B cell (primary cell): ENCODE measurements at regions not wholly inside any gene's neighbourhood (a gene's known extent, or its start where the extent isn't known, plus 50 kb on each side); places are given as distances from the start of the nearest gene placed in this dataset.

Experiments used
- ATAC-seq: fragments of 200-7000 bp; cut with Tn5 transposase; one replicate; pipeline ENCODE4 v1.10.0; 2021; ENCODE audit warnings: low read depth, mild to moderate bottlenecking, moderate number of reproducible peaks, moderate library complexity
- CTCF ChIA-PET: fragments of 350-600 bp; sonication (Branson Sonifier 250); formaldehyde crosslinking; loops from one replicate; lab custom pipeline; 2021; ENCODE audit warnings: antibody characterized with exemption, inconsistent platforms; lab: Charles Lee
- POLR2A ChIA-PET: fragments of 350-600 bp; sonication (Branson Sonifier 250); formaldehyde crosslinking; loops from one replicate; lab custom pipeline; 2021; ENCODE audit warnings: antibody characterized with exemption; lab: Charles Lee
- DNase-seq: peaks from one replicate; pipeline ENCODE4 v3.0.0; 2013
- H2AFZ ChIP-seq: 2 replicates; pipeline ENCODE4 v1.6.1; 2012; ENCODE audit warnings: mild to moderate bottlenecking, low read depth, low read length; ENCODE audit not compliant: insufficient read depth, poor library complexity, severe bottlenecking
- H3K27ac ChIP-seq, 2 donors: 1 replicate in 1 of 2; 2 replicates in 1 of 2; pipeline ENCODE4 v1.5.1; 2012 to 2013; ENCODE audit warnings: low read length in 2 of 2, mild to moderate bottlenecking in 2 of 2, moderate library complexity in 1 of 2
- H3K27me3 ChIP-seq, 4 experiments: fragments of 200-600 bp in 1 of 4; sonication (generic) in 1 of 4; replicated peaks in 1 of 4; 1 replicate in 2 of 4; 2 replicates in 2 of 4; pipeline versions ENCODE4 v1.6.1 to v1.7.0; 2013 to 2016; ENCODE audit warnings: low read length in 3 of 4, mild to moderate bottlenecking in 2 of 4, mixed read lengths in 1 of 4, moderate library complexity in 1 of 4; ENCODE audit not compliant: insufficient read depth in 4 of 4, control insufficient read depth in 3 of 4; ENCODE audit errors: control extremely low read depth in 1 of 4
- H3K36me3 ChIP-seq, 2 experiments: replicated peaks in 1 of 2; 1 replicate in 1 of 2; 2 replicates in 1 of 2; pipeline versions ENCODE4 v1.6.1 to v1.7.1; 2013; ENCODE audit warnings: low read length in 1 of 2; ENCODE audit not compliant: insufficient read depth in 2 of 2, control insufficient read depth in 1 of 2; ENCODE audit errors: control extremely low read depth in 1 of 2, extremely low read depth in 1 of 2
- H3K4me1 ChIP-seq, 2 donors: fragments of 200-600 bp in 1 of 2; sonication (generic) in 1 of 2; 1 replicate in 1 of 2; 2 replicates in 1 of 2; pipeline versions ENCODE4 v1.5.1 to v1.6.1; 2013 to 2017; ENCODE audit warnings: low read length in 2 of 2; ENCODE audit not compliant: control insufficient read depth in 2 of 2, insufficient read depth in 2 of 2
- H3K4me2 ChIP-seq: replicated peaks from 2 replicates; pipeline ENCODE3; 2012; ENCODE audit warnings: mild to moderate bottlenecking, low read depth, low read length; ENCODE audit not compliant: poor library complexity, severe bottlenecking
- H3K4me3 ChIP-seq, 5 experiments: fragments of 200-600 bp in 1 of 5; sonication (generic) in 1 of 5; 1 replicate in 3 of 5; 2 replicates in 2 of 5; pipeline versions ENCODE4 v1.5.1 to v1.7.0; 2011 to 2016; ENCODE audit warnings: low read length in 4 of 5, mild to moderate bottlenecking in 4 of 5, low read depth in 2 of 5, control low read depth in 1 of 5, moderate library complexity in 1 of 5; ENCODE audit not compliant: insufficient read depth in 1 of 5; ENCODE audit errors: control extremely low read depth in 1 of 5, extremely low read depth in 1 of 5
- H3K79me2 ChIP-seq: fragments of 200-600 bp; sonication (generic); one replicate; pipeline ENCODE4 v1.6.0; 2016; ENCODE audit warnings: low read length; ENCODE audit not compliant: control insufficient read depth, insufficient read depth
- H3K9ac ChIP-seq: fragments of 200-600 bp; sonication (generic); 2 replicates; pipeline ENCODE4 v1.6.1; 2017; ENCODE audit warnings: mild to moderate bottlenecking, low read length, moderate library complexity
- H3K9me3 ChIP-seq, 3 donors: one replicate each; pipeline versions ENCODE4 v1.6.1 to v1.7.1; 2013; ENCODE audit warnings: low read length in 2 of 3; ENCODE audit not compliant: control insufficient read depth in 2 of 3, insufficient read depth in 1 of 3; ENCODE audit errors: control extremely low read depth in 1 of 3
- H4K20me1 ChIP-seq: 2 replicates; pipeline ENCODE4 v1.6.0; 2012; ENCODE audit warnings: mild to moderate bottlenecking, low read length; ENCODE audit not compliant: insufficient read depth, control insufficient read depth, poor library complexity, severe bottlenecking
- H3K27ac Mint-ChIP-seq: one replicate; pipeline ENCODE4 v1.8.0; 2021; ENCODE audit warnings: mixed read lengths
- H3K27me3 Mint-ChIP-seq: one replicate; pipeline ENCODE4 v1.8.0; 2021; ENCODE audit warnings: mixed read lengths
- H3K4me1 Mint-ChIP-seq: one replicate; pipeline ENCODE4 v1.8.0; 2021; ENCODE audit warnings: mixed read lengths
- H3K4me3 Mint-ChIP-seq: one replicate; pipeline ENCODE4 v1.8.0; 2021; ENCODE audit warnings: mixed read lengths
- H3K9me3 Mint-ChIP-seq: one replicate; pipeline ENCODE4 v1.8.0; 2022; ENCODE audit warnings: mixed read lengths; ENCODE audit not compliant: insufficient read depth
- EZH2 ChIP-seq: IDR thresholded peaks from 2 replicates; pipeline ENCODE4 v1.6.1; 2012; ENCODE audit warnings: borderline replicate concordance, low read depth, mild to moderate bottlenecking, moderate library complexity, low read length; ENCODE audit not compliant: insufficient read depth, poor library complexity, severe bottlenecking
- WGBS: methylation state at CpG from one replicate; pipeline ENCODE4 v1.1.5; 2013; ENCODE audit warnings: missing lambda C conversion rate; ENCODE audit not compliant: insufficient coverage; 5-methylcytosine and 5-hydroxymethylcytosine counted together
- intact Hi-C: fragments of 100-400 bp; cut with micrococcal nuclease; formaldehyde crosslinking; loops from one replicate; pipeline ENCODE4 v1.10.0; 2022
- TF ChIP-seq, protein P1 (sequence below): fragments of 200-600 bp; IDR thresholded peaks from one replicate; pipeline ENCODE4 v1.8.0; 2022; ENCODE audit warnings: antibody characterized with exemption, mild to moderate bottlenecking

DNA sequence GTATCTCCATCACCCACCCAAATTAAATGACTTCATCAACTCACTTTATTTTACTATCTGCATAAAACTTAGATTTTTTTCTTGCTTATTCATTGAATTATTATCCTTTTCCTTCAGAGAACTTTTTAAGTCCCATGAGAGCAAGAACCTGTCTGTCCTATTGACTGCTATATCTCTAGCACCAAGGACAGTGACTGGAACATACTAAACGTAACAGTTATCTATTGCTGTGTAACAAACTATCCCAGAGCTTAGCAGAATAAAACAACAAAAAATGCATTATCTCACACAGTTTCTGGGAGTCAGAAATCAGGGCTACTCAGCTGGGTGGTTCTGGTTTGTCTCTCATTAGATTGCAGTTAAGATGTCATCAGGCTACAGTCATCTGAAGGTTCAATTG is 401.7 kb upstream of the AUTS2 start:
- intact Hi-C loops: no loop called here
- ATAC-seq: no peak
- H3K27me3 Mint-ChIP-seq: no peaks in the 10 kb centered on the region
- Histone ChIP-seq H3K36me3 (no peaks in the 10 kb centered on the region), H2AFZ (no peak overlapping the region), H3K79me2 (no peaks in the 10 kb centered on the region), H4K20me1 (no peaks in the 10 kb centered on the region), H3K4me1 (peaks cover 13 to 20% of the 10 kb centered on the region in 2 donors), H3K9ac (no peak overlapping the region), H3K4me3 (no peak overlapping the region), H3K27me3 (no peaks in the 10 kb centered on the region), H3K9me3 (peaks cover 4 to 29% (median 25%) of the 10 kb centered on the region in 3 donors), H3K4me2 (no peak overlapping the region), H3K27ac (no peak overlapping the region)
- CTCF ChIA-PET: no interaction called here
- DNase-seq: no peak
- no peak for TF ChIP-seq EZH2
- TF ChIP-seq, protein P1, sequence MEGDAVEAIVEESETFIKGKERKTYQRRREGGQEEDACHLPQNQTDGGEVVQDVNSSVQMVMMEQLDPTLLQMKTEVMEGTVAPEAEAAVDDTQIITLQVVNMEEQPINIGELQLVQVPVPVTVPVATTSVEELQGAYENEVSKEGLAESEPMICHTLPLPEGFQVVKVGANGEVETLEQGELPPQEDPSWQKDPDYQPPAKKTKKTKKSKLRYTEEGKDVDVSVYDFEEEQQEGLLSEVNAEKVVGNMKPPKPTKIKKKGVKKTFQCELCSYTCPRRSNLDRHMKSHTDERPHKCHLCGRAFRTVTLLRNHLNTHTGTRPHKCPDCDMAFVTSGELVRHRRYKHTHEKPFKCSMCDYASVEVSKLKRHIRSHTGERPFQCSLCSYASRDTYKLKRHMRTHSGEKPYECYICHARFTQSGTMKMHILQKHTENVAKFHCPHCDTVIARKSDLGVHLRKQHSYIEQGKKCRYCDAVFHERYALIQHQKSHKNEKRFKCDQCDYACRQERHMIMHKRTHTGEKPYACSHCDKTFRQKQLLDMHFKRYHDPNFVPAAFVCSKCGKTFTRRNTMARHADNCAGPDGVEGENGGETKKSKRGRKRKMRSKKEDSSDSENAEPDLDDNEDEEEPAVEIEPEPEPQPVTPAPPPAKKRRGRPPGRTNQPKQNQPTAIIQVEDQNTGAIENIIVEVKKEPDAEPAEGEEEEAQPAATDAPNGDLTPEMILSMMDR: no peak
- 80% methylated on average over 1 of the region's 1 CpG for WGBS
- no peak overlapping the region for H3K27ac Mint-ChIP-seq
- POLR2A ChIA-PET: no interaction called here
- peaks cover 17% of the 10 kb centered on the region for H3K4me1 Mint-ChIP-seq
- H3K4me3 Mint-ChIP-seq: no peak overlapping the region
- peaks cover 24% of the 10 kb centered on the region for H3K9me3 Mint-ChIP-seq

DNA sequence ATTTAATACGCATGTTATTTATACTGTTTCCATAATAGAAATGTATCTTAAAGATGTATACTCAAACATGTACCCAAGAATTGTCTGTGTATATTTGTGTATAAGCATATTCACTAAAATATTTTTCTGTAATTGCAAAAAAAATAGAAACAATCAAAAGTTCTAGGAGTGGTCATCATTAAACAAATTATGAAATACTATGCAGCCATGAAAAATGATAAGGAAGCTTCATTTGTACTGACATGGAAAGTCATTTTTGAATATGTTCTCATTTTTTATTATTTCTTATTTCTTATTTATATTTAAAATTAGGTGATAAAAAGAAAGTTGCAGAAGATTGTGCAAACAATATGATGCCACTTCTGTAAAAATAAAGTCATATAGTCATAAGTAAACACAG is 400.0 kb upstream of the AUTS2 start:
- peaks cover 24% of the 10 kb centered on the region for H3K9me3 Mint-ChIP-seq
- no peak for DNase-seq
- WGBS: no CpG with 5 or more reads among the region's 1 CpG
- Histone ChIP-seq H3K79me2 (no peaks in the 10 kb centered on the region), H3K4me2 (no peak overlapping the region), H3K27ac (no peak overlapping the region), H3K9ac (no peak overlapping the region), H3K4me3 (no peak overlapping the region), H4K20me1 (no peaks in the 10 kb centered on the region), H3K9me3 (peaks cover 4 to 29% (median 25%) of the 10 kb centered on the region in 3 donors), H2AFZ (no peak overlapping the region), H3K4me1 (peaks cover 13 to 16% of the 10 kb centered on the region in 2 donors), H3K36me3 (no peaks in the 10 kb centered on the region), H3K27me3 (no peaks in the 10 kb centered on the region)
- no peak overlapping the region for H3K4me3 Mint-ChIP-seq
- POLR2A ChIA-PET: no interaction called here
- peaks cover 13% of the 10 kb centered on the region for H3K4me1 Mint-ChIP-seq
- TF ChIP-seq EZH2: no peak
- TF ChIP-seq, protein P1: no peak
- no peaks in the 10 kb centered on the region for H3K27me3 Mint-ChIP-seq
- no peak overlapping the region for H3K27ac Mint-ChIP-seq
- intact Hi-C loops: no loop called here
- CTCF ChIA-PET: no interaction called here
- no peak for ATAC-seq
